HCT116 (cell line): ENCODE measurements at regions not wholly inside any gene's neighbourhood (a gene's known extent, or its start where the extent isn't known, plus 50 kb on each side); places are given as distances from the start of the nearest gene placed in this dataset.

Experiments used
- ATAC-seq: fragments of 200-7000 bp; cut with Tn5 transposase; 2 replicates; pipeline ENCODE4 v1.9.1; 2020; ENCODE audit warnings: mild to moderate bottlenecking, moderate library complexity
- BruUV-seq: library from RNA; stranded (reverse); fragments of 400-500 nt; replicated peaks from 2 replicates; lab custom pipeline; 2021; lab: Mats Ljungman, UMichigan
- CTCF ChIA-PET: fragments of 300-600 bp; sonication (Branson Sonifier 250); formaldehyde crosslinking; loops from one replicate; lab custom pipeline; 2021; ENCODE audit warnings: antibody characterized with exemption; lab: Charles Lee
- POLR2A ChIA-PET: fragments of 300-600, 350-600 bp; sonication (Branson Sonifier 250); formaldehyde crosslinking; loops from one replicate; lab custom pipeline; 2021; ENCODE audit warnings: antibody characterized with exemption; lab: Charles Lee
- RAD21 ChIA-PET, 2 experiments: fragments of 300-600 bp; sonication (Branson Sonifier 250); formaldehyde crosslinking; loops; one replicate each; lab custom pipeline; 2023; ENCODE audit warnings: low total read pairs in 2 of 2; ENCODE audit not compliant: uncharacterized antibody in 2 of 2, unreplicated experiment in 2 of 2, low non-redundant PET in 1 of 2; lab: Charles Lee
- DNase-seq: peaks from one replicate; pipeline ENCODE4 v3.0.0-alpha.2; 2010; ENCODE audit warnings: low read depth, low spot score
- H2AFZ ChIP-seq: fragments of 200-600 bp; shearing (Covaris generic), sonication (generic); 2 replicates; pipeline ENCODE4 v1.6.1; 2017; ENCODE audit warnings: low read depth, mixed run types, mixed read lengths, antibody characterized with exemption, low read length; ENCODE audit not compliant: poor library complexity, severe bottlenecking
- H3K27ac ChIP-seq: 2 replicates; pipeline ENCODE4 v1.5.1; 2012; ENCODE audit warnings: low read depth, low read length
- H3K27me3 ChIP-seq: fragments of 200-600 bp; sonication (generic); 2 replicates; pipeline ENCODE4 v1.6.1; 2016; ENCODE audit warnings: mixed run types, low read length, mixed read lengths; ENCODE audit not compliant: insufficient read depth
- H3K36me3 ChIP-seq, 2 experiments: fragments of 200-500 bp in 1 of 2; fragments of 200-600 bp in 1 of 2; sonication (Bioruptor generic) in 1 of 2; sonication (generic) in 1 of 2; 2 replicates each; pipeline versions ENCODE4 v1.5.1 to v1.6.1; 2014 to 2016; ENCODE audit warnings: low read length in 2 of 2, inconsistent platforms in 1 of 2, mixed read lengths in 1 of 2, mixed run types in 1 of 2; ENCODE audit not compliant: insufficient read depth in 2 of 2, control insufficient read depth in 1 of 2
- H3K4me1 ChIP-seq, 2 experiments: fragments of 200-600 bp in 1 of 2; sonication (generic) in 1 of 2; 2 replicates each; pipeline versions ENCODE4 v1.5.1 to v1.6.1; 2012 to 2017; ENCODE audit warnings: low read length in 2 of 2, inconsistent platforms in 1 of 2, mild to moderate bottlenecking in 1 of 2, mixed read lengths in 1 of 2, mixed run types in 1 of 2, moderate library complexity in 1 of 2; ENCODE audit not compliant: insufficient read depth in 2 of 2, control insufficient read depth in 1 of 2
- H3K4me2 ChIP-seq: fragments of 200-600 bp; sonication (generic); 2 replicates; pipeline ENCODE4 v1.6.1; 2017; ENCODE audit warnings: mixed run types, low read length, mixed read lengths
- H3K4me3 ChIP-seq, 2 experiments: fragments of 200-600 bp in 1 of 2; sonication (generic) in 1 of 2; replicated peaks in 1 of 2; 2 replicates each; pipeline ENCODE4 v1.5.1; 2011 to 2016; ENCODE audit warnings: low read length in 2 of 2, control low read depth in 1 of 2, low read depth in 1 of 2, mild to moderate bottlenecking in 1 of 2, mixed read lengths in 1 of 2, mixed run types in 1 of 2
- H3K79me2 ChIP-seq: fragments of 200-600 bp; sonication (generic); 2 replicates; pipeline ENCODE4 v1.6.1; 2017; ENCODE audit warnings: mild to moderate bottlenecking, mixed run types, low read length, moderate library complexity, mixed read lengths; ENCODE audit not compliant: insufficient read depth
- H3K9ac ChIP-seq: fragments of 200-600 bp; sonication (generic); 2 replicates; pipeline ENCODE4 v1.6.1; 2016; ENCODE audit warnings: low read length, mixed read lengths
- H3K9me2 ChIP-seq: fragments of 200-600 bp; sonication (generic), shearing (Covaris generic); 2 replicates; pipeline ENCODE4 v1.6.1; 2017; ENCODE audit warnings: mixed run types, mild to moderate bottlenecking, moderate library complexity; ENCODE audit not compliant: insufficient read depth
- H3K9me3 ChIP-seq, 2 experiments: fragments of 200-500 bp in 1 of 2; fragments of 200-600 bp in 1 of 2; sonication (Bioruptor generic) in 1 of 2; sonication (generic) in 1 of 2; 2 replicates each; pipeline ENCODE4 v1.6.1; 2014 to 2017; ENCODE audit warnings: low read length in 2 of 2, mixed read lengths in 2 of 2, inconsistent platforms in 1 of 2, low read depth in 1 of 2, mild to moderate bottlenecking in 1 of 2, mixed run types in 1 of 2, moderate library complexity in 1 of 2; ENCODE audit not compliant: control insufficient read depth in 1 of 2, insufficient read depth in 1 of 2
- H4K20me1 ChIP-seq: fragments of 200-600 bp; sonication (generic), shearing (Covaris generic); 2 replicates; pipeline ENCODE4 v1.6.1; 2017; ENCODE audit warnings: mixed run types, mild to moderate bottlenecking, moderate library complexity; ENCODE audit not compliant: insufficient read depth
- CBX3 ChIP-seq: IDR thresholded peaks from 2 replicates; pipeline ENCODE4 v1.6.1; 2012; ENCODE audit warnings: low read depth
- CEBPB ChIP-seq: IDR thresholded peaks from 2 replicates; pipeline ENCODE4 v1.6.1; 2012; ENCODE audit warnings: low read depth
- CTCF ChIP-seq, 3 experiments: fragments of 200-600 bp in 1 of 3; sonication (generic) in 1 of 3; IDR thresholded peaks in 2 of 3; conservative IDR thresholded peaks in 1 of 3; 2 replicates each; pipeline ENCODE4 v1.5.1; 2012 to 2017; ENCODE audit warnings: low read depth in 2 of 3, low read length in 2 of 3, antibody characterized with exemption in 1 of 3, borderline replicate concordance in 1 of 3, control low read depth in 1 of 3, mild to moderate bottlenecking in 1 of 3, mixed read lengths in 1 of 3, mixed run types in 1 of 3, moderate library complexity in 1 of 3; ENCODE audit not compliant: insufficient read depth in 1 of 3
- EGR1 ChIP-seq: IDR thresholded peaks from 2 replicates; pipeline ENCODE4 v1.6.1; 2012; ENCODE audit warnings: low read depth
- EZH2 ChIP-seq: fragments of 200-600 bp; sonication (generic); IDR thresholded peaks from 2 replicates; pipeline ENCODE4 v1.6.1; 2017; ENCODE audit warnings: antibody characterized with exemption, mixed run types
- FOSL1 ChIP-seq: IDR thresholded peaks from 2 replicates; pipeline ENCODE4 v1.6.1; 2012; ENCODE audit warnings: low read depth
- JUND ChIP-seq: IDR thresholded peaks from 2 replicates; pipeline ENCODE4 v1.6.1; 2012
- MAX ChIP-seq: IDR thresholded peaks from 2 replicates; pipeline ENCODE4 v1.6.1; 2012
- POLR2A ChIP-seq: IDR thresholded peaks from 2 replicates; pipeline ENCODE4 v1.7.0; 2011; ENCODE audit warnings: borderline replicate concordance; ENCODE audit not compliant: insufficient read depth, insufficient read length; ENCODE audit errors: extremely low read depth
- RAD21 ChIP-seq: IDR thresholded peaks from 2 replicates; pipeline ENCODE4 v1.6.1; 2012; ENCODE audit warnings: low read depth, mild to moderate bottlenecking
- SIN3A ChIP-seq: IDR thresholded peaks from 2 replicates; pipeline ENCODE4 v1.6.1; 2012; ENCODE audit warnings: low read depth
- TCF7L2 ChIP-seq: IDR thresholded peaks from 2 replicates; pipeline ENCODE4 v1.7.0; 2011; ENCODE audit warnings: borderline replicate concordance, inconsistent platforms; ENCODE audit not compliant: insufficient read depth, insufficient read length; ENCODE audit errors: extremely low read depth
- ZNF274 ChIP-seq: fragments of 200-500 bp; sonication (Bioruptor generic); IDR thresholded peaks from 2 replicates; pipeline ENCODE4 v1.6.1; 2014; ENCODE audit warnings: mild to moderate bottlenecking, low read depth, low read length, inconsistent platforms
- intact Hi-C: fragments of 100-400 bp; cut with micrococcal nuclease; formaldehyde crosslinking; loops from 2 replicates; pipeline ENCODE4 v1.10.0; 2022
- TF ChIP-seq, protein P1 (sequence below): IDR thresholded peaks from 2 replicates; pipeline ENCODE4 v1.6.1; 2012

GRCh38 chr18:34025191-34025801 lies 199.4 kb downstream of the NOL4 start:
- no peak for ATAC-seq
- no peak overlapping the region for H3K9ac ChIP-seq
- no peak overlapping the region for H3K27ac ChIP-seq
- BruUV-seq: no TSS peak
- no peaks in the 10 kb centered on the region for H3K27me3 ChIP-seq
- CTCF ChIA-PET: no interaction called here
- H4K20me1 ChIP-seq: no peaks in the 10 kb centered on the region
- no peaks in the 10 kb centered on the region; a peak in 1 of 4 replicates for H3K36me3 ChIP-seq
- peaks cover 12 to 13% of the 10 kb centered on the region in 2 experiments; a peak in 2 of 4 replicates for H3K9me3 ChIP-seq
- H3K4me1 ChIP-seq: no peaks in the 10 kb centered on the region
- POLR2A ChIA-PET: no interaction called here
- RAD21 ChIA-PET: no interaction called here
- H3K79me2 ChIP-seq: no peaks in the 10 kb centered on the region
- no peak overlapping the region for H3K4me3 ChIP-seq
- H3K9me2 ChIP-seq: no peaks in the 10 kb centered on the region
- intact Hi-C loops: no loop called here
- H2AFZ ChIP-seq: no peak overlapping the region
- H3K4me2 ChIP-seq: no peak overlapping the region
- DNase-seq: no peak
- no peak for TF ChIP-seq JUND

DNA sequence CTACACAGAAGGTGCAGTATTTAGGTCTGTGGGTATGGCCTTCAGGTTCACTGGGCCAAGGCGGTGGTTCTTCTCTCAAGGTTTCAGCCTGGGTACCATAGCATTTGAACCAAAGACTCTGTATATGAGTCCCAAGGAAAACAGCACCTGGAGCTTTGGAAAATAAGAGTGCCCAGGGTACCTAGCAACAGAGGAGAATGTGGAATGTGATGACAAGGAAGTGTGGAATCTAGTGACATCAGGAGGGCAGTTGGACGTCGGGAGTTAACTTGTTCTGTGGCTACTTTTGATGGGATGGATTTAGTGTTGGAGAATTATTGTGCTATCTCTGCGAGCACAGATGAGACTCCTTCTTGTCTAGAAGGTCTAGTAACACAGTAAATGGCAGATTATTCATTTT lies 201.2 kb downstream of the NOL4 start:
- Histone ChIP-seq H3K4me2 (no peak overlapping the region), H3K4me3 (no peak overlapping the region), H3K79me2 (no peaks in the 10 kb centered on the region), H3K27ac (no peak overlapping the region), H2AFZ (no peak overlapping the region), H3K9me2 (no peaks in the 10 kb centered on the region), H3K4me1 (no peaks in the 10 kb centered on the region), H3K36me3 (no peaks in the 10 kb centered on the region; a peak in 1 of 4 replicates), H3K9ac (no peak overlapping the region), H4K20me1 (no peaks in the 10 kb centered on the region), H3K9me3 (peaks cover 9 to 10% of the 10 kb centered on the region in 2 experiments; a peak in 2 of 4 replicates), H3K27me3 (no peaks in the 10 kb centered on the region)
- DNase-seq (no peak), ATAC-seq (no peak)
- no TSS peak for BruUV-seq
- CTCF ChIA-PET: no interaction called here
- TF ChIP-seq MAX (no peak), RAD21 (no peak), TCF7L2 (no peak), FOSL1 (no peak), CBX3 (no peak), EGR1 (no peak), POLR2A (no peak), CTCF (IDR thresholded peaks at IDR 0.05 in 2 of 3, conservative IDR thresholded peaks at IDR 0.05 in 1 of 3; ENCODE audit: borderline replicate concordance in 1 of 3, insufficient read depth in 1 of 3, low read depth in 2 of 3, low read length in 2 of 3) (no peak), CEBPB (no peak), JUND (no peak), SIN3A (no peak), ZNF274 (no peak), EZH2 (no peak)
- TF ChIP-seq, protein P1, sequence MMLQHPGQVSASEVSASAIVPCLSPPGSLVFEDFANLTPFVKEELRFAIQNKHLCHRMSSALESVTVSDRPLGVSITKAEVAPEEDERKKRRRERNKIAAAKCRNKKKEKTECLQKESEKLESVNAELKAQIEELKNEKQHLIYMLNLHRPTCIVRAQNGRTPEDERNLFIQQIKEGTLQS: no peak
- intact Hi-C loops: no loop called here
- POLR2A ChIA-PET: no interaction called here
- RAD21 ChIA-PET: no interaction called here
